GM12873 (cell line): ENCODE measurements at regions not wholly inside any gene's neighbourhood (a gene's known extent, or its start where the extent isn't known, plus 50 kb on each side); places are given as distances from the start of the nearest gene placed in this dataset.

Experiments used
- TF ChIP-seq, protein P1 (sequence below): IDR thresholded peaks from 2 replicates; pipeline ENCODE4 v1.5.1; 2012; ENCODE audit warnings: low read depth, mild to moderate bottlenecking, moderate library complexity, low read length, control low read depth; ENCODE audit not compliant: insufficient read depth; ENCODE audit errors: missing control alignments

DNA sequence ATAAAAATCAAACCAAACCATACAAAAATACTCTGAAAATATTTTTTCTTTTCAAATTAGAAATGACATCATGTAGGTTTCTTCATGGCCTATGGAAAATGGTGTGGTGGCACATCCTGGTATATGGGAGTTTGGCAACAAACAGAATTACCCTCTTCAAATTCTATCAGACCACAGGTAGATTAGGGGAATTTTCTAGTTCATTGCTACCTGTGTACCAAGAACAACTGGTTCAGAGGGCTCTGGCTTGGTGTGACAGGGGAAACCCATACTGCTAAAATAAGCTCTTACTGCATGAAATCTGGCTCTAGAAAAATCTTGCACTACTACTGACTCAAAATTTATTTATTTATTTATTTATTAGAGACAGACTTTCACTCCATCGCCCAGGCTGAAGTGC, 63.4 kb upstream of the PELI1 start:
- TF ChIP-seq, protein P1, sequence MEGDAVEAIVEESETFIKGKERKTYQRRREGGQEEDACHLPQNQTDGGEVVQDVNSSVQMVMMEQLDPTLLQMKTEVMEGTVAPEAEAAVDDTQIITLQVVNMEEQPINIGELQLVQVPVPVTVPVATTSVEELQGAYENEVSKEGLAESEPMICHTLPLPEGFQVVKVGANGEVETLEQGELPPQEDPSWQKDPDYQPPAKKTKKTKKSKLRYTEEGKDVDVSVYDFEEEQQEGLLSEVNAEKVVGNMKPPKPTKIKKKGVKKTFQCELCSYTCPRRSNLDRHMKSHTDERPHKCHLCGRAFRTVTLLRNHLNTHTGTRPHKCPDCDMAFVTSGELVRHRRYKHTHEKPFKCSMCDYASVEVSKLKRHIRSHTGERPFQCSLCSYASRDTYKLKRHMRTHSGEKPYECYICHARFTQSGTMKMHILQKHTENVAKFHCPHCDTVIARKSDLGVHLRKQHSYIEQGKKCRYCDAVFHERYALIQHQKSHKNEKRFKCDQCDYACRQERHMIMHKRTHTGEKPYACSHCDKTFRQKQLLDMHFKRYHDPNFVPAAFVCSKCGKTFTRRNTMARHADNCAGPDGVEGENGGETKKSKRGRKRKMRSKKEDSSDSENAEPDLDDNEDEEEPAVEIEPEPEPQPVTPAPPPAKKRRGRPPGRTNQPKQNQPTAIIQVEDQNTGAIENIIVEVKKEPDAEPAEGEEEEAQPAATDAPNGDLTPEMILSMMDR, result no peak

DNA sequence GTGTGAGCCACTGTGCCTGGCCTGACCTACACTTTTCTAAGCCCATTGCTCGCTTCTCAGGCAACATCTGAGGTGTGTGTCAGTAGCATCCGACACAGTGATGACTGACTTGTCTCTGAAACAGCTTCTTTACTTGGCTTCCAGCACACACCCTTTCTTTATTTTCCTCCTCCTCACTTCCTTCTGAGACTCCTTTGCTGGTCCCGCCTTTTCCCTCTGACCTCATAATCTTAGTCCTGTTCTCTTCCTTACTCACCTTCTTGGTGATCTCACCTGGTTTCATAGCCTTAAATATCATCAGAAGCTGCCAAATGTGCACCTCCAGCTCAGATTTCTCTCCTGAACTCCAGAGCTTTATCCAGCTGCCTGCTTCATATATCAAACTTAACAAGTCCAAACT, 66.6 kb upstream of the PELI1 start:
- TF ChIP-seq, protein P1, result no peak

DNA sequence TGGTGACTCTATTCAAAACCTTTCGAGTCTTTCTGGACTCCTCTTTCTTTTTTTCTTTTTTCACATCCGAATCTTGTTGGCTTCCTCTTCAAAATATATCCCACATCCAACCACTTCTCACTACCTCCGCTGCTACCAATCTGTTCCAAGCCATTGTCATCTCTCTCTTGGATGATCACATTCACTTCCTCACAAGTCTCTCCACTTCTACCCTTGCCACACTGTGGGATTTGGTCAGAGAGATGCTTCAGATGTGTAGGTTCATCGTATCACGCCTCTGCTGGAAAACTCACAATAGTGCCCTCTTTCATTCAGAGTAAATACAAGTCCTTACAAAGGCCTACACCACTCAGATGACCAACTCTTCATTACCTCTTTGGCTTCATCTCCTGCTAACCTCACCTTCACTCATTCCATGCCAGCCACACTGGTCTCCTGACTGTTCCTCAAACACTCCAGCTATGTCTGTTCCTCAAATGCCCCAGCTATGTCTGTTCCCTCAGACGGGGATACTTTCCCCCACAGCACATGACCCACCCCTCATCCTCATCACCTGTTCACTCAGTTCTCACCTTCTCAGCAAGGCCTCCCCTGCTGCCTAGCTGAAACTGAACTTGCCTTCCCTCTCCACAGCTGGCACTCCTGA, 67.2 kb upstream of the PELI1 start:
- TF ChIP-seq, protein P1, result no peak

DNA sequence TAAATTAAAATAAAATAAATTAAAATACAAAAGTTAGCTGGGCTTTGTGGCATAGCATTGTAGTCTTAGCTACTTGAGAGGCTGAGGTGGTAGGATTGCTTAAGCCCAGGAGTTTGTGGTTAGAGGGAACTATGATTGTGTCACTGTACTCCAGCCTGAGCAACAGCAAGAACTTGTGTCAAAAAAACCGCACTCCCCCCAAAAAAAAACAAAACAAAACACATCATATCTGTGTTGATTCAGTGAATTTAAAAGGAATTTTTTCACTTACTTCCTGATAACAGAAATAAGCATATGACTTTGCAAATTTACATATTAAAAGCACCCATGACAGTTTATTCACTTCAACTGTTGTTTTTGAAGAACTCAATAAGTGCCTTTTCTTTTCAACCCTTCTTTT, 68.1 kb upstream of the PELI1 start:
- TF ChIP-seq, protein P1, result no peak

DNA sequence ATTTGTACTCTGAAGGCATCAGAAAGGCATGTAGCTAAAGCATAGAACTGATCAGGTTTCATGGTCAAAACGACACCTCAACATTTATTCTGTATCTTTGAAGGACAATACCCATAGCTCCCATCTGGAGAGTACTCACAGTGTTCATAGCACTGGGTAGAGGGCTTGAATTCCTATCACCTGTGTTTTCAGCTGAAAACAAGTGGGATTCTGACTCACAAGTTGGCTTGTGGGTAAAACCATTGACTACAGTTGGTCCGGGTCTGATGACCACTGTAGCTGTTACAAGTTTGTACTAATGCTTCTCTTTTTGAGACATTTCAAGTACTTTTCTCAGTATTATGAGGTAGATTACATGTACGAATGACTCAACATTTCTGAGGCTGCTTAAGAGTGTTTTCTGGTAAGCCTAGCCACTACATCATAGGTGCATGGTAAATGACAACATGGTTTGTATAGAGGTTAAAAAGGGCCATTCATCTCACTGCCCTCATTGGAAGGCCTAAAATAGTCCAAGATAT, 68.6 kb upstream of the PELI1 start:
- TF ChIP-seq, protein P1, result no peak

DNA sequence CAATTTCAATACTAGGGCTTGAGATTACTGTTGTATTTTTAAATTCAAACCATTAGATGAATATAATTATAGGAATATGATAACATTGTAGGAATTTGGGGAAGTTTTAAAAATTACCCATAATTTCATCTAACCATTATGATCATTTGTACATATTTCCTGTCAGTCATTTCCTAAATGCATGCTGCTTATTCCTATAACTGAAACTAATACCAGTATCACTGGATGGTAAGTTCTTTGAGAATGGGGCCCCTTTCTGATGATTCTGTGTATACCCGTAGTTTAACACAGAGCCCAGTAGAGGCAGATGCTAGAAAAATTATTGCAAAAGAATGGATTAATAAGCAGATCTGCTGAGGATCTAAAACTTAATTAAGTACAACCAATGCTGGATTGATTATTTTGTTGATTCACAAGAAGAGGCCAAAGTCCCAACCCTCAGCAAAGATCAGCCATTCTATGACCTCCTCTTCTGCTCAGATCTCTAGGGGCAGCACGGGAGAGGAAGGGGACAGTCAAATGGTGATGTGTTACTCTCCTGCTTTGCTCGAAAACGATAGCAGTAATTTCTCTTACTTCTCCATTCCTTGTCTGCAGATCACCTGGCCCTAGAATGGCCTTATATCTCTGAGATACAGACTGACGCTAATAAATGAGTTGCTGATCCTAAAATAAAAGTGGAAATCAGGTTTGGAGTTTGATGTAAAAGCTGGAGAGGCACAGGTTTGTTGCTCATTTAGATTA, 69.5 kb upstream of the PELI1 start:
- TF ChIP-seq, protein P1, result peak; percentile 16

DNA sequence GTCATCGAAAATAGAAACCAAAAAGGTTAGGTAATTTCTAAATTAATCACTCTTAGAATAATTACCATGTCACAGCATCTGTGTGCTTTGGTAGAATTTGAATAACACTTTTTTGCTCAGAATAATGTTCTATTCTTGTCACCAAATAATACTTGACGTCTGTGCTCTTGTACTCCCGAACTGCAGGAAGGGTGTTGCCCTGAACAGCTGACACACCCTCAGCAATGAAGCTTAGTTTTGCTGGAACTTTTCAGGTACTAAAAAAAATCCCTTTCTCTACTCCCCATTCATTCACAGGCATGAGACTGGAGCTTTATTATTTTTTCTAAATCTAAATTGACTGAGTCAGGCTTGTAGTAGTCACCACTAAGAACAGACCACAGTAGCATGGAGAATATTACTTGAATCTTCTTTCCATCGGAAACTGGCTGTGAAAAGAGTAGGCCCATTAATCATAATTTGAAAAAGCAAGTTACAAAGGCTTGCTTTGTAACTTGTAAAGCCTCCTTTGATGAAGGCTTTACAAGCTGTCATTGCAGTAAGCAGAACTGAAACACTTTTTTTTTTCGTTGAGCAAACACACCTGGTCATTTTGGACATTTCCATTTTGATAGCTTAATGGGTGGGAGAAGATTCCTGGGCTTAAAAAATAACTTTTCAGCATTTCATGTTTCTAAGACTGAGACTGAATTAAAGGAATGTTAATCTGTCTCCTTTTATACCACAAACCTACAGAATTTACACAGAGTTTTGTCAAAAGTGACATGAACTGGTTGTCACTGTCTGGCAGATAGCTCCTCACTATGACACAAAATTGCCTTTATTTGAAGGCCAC, 70.3 kb upstream of the PELI1 start:
- TF ChIP-seq, protein P1, result no peak
